ENCODE measurements at regions not wholly inside any gene's neighbourhood (a gene's known extent, or its start where the extent isn't known, plus 50 kb on each side); places are given as distances from the start of the nearest gene placed in this dataset.

GRCh38 chr5:97906135-97906534 is 723.1 kb upstream of the RIOK2 start:
- TF ChIP-seq CTCF (IDR thresholded peaks at IDR 0.05) = no peak
- TF ChIP-seq POLR2A (IDR thresholded peaks at IDR 0.05) = no peak
